Endodermal cell (in vitro differentiated cells): ENCODE measurements at regions not wholly inside any gene's neighbourhood (a gene's known extent, or its start where the extent isn't known, plus 50 kb on each side); places are given as distances from the start of the nearest gene placed in this dataset.

Source experiments
- DNase-seq: peaks from one replicate; pipeline ENCODE4 v3.0.0-alpha.2; 2017
- H3K27ac ChIP-seq: 2 replicates; pipeline ENCODE4 v1.5.1; 2013; ENCODE audit warnings: mild to moderate bottlenecking, low read depth, low read length, moderate library complexity
- H3K27me3 ChIP-seq: 2 replicates; pipeline ENCODE4 v1.6.1; 2013; ENCODE audit warnings: mild to moderate bottlenecking, low read length, moderate library complexity; ENCODE audit not compliant: insufficient read depth, control insufficient read depth, poor library complexity, severe bottlenecking
- H3K36me3 ChIP-seq: 2 replicates; pipeline ENCODE4 v1.7.0; 2013; ENCODE audit warnings: mild to moderate bottlenecking, low read length, moderate library complexity; ENCODE audit not compliant: control insufficient read depth, insufficient read depth
- H3K4me1 ChIP-seq: one replicate; pipeline ENCODE4 v1.7.0; 2013; ENCODE audit warnings: low read length; ENCODE audit not compliant: control insufficient read depth, insufficient read depth
- H3K4me3 ChIP-seq: 2 replicates; pipeline ENCODE4 v1.5.1; 2013; ENCODE audit warnings: mild to moderate bottlenecking, low read length, moderate library complexity
- H3K9ac ChIP-seq: 2 replicates; pipeline ENCODE4 v1.6.1; 2013; ENCODE audit warnings: mild to moderate bottlenecking, low read length, moderate library complexity; ENCODE audit not compliant: poor library complexity, severe bottlenecking; ENCODE audit errors: extremely low read depth
- H3K9me3 ChIP-seq: 2 replicates; pipeline ENCODE4 v1.6.1; 2013; ENCODE audit warnings: mild to moderate bottlenecking, low read length, moderate library complexity; ENCODE audit not compliant: control insufficient read depth
- H3K27ac Mint-ChIP-seq: 2 replicates; pipeline ENCODE4 v1.8.0; 2020; ENCODE audit warnings: mixed read lengths
- H3K27me3 Mint-ChIP-seq: 2 replicates; pipeline ENCODE4 v1.8.0; 2021; ENCODE audit warnings: mild to moderate bottlenecking, mixed read lengths; ENCODE audit not compliant: insufficient read depth
- H3K36me3 Mint-ChIP-seq: 2 replicates; pipeline ENCODE4 v1.8.0; 2020; ENCODE audit warnings: low read depth, mixed read lengths
- H3K4me1 Mint-ChIP-seq: 2 replicates; pipeline ENCODE4 v1.8.0; 2020; ENCODE audit warnings: mixed read lengths
- H3K4me3 Mint-ChIP-seq: 2 replicates; pipeline ENCODE4 v1.8.0; 2020; ENCODE audit warnings: mild to moderate bottlenecking, moderate library complexity, mixed read lengths
- H3K9me3 Mint-ChIP-seq: 2 replicates; pipeline ENCODE4 v1.8.0; 2020; ENCODE audit warnings: mild to moderate bottlenecking, mixed read lengths
- WGBS, 2 experiments: methylation state at CpG; one replicate each; pipeline versions ENCODE4 v1.1.5 to v1.1.7; 2013; ENCODE audit warnings: missing lambda C conversion rate in 2 of 2, mixed read lengths in 1 of 2; ENCODE audit not compliant: insufficient coverage in 1 of 2, insufficient read length in 1 of 2; 5-methylcytosine and 5-hydroxymethylcytosine counted together
- TF ChIP-seq, protein P1 (sequence below): fragments of 200-600 bp; sonication (generic); conservative IDR thresholded peaks from 2 replicates; pipeline ENCODE4 v1.5.0; 2021; ENCODE audit warnings: antibody characterized with exemption, mild to moderate bottlenecking

- no peak for DNase-seq
- 89 to 100% methylated on average over 2 to 5 of the region's 5 CpGs for WGBS, 2 experiments
- H3K27me3 ChIP-seq: no peaks in the 10 kb centered on the region
- TF ChIP-seq, protein P1, sequence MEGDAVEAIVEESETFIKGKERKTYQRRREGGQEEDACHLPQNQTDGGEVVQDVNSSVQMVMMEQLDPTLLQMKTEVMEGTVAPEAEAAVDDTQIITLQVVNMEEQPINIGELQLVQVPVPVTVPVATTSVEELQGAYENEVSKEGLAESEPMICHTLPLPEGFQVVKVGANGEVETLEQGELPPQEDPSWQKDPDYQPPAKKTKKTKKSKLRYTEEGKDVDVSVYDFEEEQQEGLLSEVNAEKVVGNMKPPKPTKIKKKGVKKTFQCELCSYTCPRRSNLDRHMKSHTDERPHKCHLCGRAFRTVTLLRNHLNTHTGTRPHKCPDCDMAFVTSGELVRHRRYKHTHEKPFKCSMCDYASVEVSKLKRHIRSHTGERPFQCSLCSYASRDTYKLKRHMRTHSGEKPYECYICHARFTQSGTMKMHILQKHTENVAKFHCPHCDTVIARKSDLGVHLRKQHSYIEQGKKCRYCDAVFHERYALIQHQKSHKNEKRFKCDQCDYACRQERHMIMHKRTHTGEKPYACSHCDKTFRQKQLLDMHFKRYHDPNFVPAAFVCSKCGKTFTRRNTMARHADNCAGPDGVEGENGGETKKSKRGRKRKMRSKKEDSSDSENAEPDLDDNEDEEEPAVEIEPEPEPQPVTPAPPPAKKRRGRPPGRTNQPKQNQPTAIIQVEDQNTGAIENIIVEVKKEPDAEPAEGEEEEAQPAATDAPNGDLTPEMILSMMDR: no peak
- H3K4me1 ChIP-seq: no peaks in the 10 kb centered on the region
- Mint-ChIP-seq H3K27ac (no peak overlapping the region), H3K9me3 (peaks cover 5% of the 10 kb centered on the region), H3K4me1 (peaks cover 4% of the 10 kb centered on the region), H3K36me3 (no peaks in the 10 kb centered on the region), H3K27me3 (no peaks in the 10 kb centered on the region), H3K4me3 (no peak overlapping the region)
- H3K36me3 ChIP-seq: no peaks in the 10 kb centered on the region
- H3K27ac ChIP-seq: no peak overlapping the region
- no peak overlapping the region for H3K9ac ChIP-seq
- H3K9me3 ChIP-seq: no peaks in the 10 kb centered on the region
- H3K4me3 ChIP-seq: no peak overlapping the region
Measured at GRCh38 chr10:3542185-3542611, 242.8 kb downstream of the KLF6 start.

- H3K4me3 Mint-ChIP-seq: no peak overlapping the region
- Histone ChIP-seq H3K36me3 (no peaks in the 10 kb centered on the region), H3K9ac (no peak overlapping the region), H3K27me3 (no peaks in the 10 kb centered on the region), H3K27ac (no peak overlapping the region), H3K4me1 (no peaks in the 10 kb centered on the region), H3K4me3 (no peak overlapping the region), H3K9me3 (no peaks in the 10 kb centered on the region)
- TF ChIP-seq, protein P1: no peak
- H3K36me3 Mint-ChIP-seq: no peaks in the 10 kb centered on the region
- no peak for DNase-seq
- peaks cover 4% of the 10 kb centered on the region for H3K4me1 Mint-ChIP-seq
- H3K27ac Mint-ChIP-seq: no peak overlapping the region
- H3K9me3 Mint-ChIP-seq: no peaks in the 10 kb centered on the region
- 94 to 99% methylated on average over 16 to 20 of the region's 20 CpGs for WGBS, 2 experiments
- H3K27me3 Mint-ChIP-seq: no peaks in the 10 kb centered on the region
Measured at GRCh38 chr10:3539696-3540383, 245.2 kb downstream of the KLF6 start.

DNA sequence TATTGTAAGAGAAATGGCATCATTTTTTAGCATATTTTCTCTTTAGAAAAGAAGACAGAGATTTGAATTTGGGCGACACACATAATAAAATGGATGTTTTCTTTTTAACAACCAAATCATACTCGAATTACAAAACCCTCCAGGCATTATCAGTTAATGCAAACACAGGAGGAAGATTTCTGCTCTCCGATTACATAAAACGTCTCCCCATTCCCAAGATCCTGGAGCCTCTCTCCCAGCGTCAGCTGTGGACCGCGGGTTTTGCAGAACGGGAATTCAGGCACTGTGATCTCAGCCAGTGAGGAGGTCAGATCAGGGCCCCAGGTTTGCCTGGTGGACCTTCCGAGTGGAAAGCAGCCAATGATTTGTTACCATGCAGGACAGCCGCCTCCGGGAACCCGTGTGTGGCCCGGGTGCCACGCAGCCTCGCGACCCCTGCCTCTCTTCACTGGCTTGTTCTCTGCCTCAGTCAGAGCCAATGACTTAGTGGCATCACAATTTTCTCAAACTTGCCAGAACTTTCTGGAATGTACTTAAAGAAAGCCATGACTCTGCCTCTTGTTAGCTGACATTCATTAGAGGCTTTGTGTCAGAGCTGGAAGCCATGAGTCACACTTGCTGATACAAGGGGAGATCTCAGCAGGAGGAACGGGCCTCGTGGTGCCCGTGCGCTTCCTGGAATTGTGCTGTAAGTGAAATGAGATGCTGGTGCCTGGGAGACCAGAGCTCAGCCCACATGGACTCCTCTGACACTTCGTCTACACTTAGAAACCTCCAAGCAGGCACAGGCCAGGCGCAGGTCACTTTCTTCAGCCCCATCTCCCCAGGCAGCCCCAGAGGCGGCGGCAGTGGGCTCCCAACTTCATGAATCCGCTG, 246.1 kb downstream of the KLF6 start:
- no peaks in the 10 kb centered on the region for H3K27me3 Mint-ChIP-seq
- H3K9me3 ChIP-seq: no peaks in the 10 kb centered on the region
- H3K9me3 Mint-ChIP-seq: no peaks in the 10 kb centered on the region
- H3K27me3 ChIP-seq: no peaks in the 10 kb centered on the region
- no peak overlapping the region for H3K4me3 ChIP-seq
- TF ChIP-seq, protein P1: no peak
- no peak overlapping the region for H3K27ac Mint-ChIP-seq
- H3K27ac ChIP-seq: no peak overlapping the region
- no peaks in the 10 kb centered on the region for H3K4me1 ChIP-seq
- H3K36me3 Mint-ChIP-seq: no peaks in the 10 kb centered on the region
- peaks cover 4% of the 10 kb centered on the region for H3K4me1 Mint-ChIP-seq
- no peaks in the 10 kb centered on the region for H3K36me3 ChIP-seq
- H3K4me3 Mint-ChIP-seq: no peak overlapping the region
- H3K9ac ChIP-seq: no peak overlapping the region
- peak; percentile 59 for DNase-seq
- WGBS, 2 experiments: 88 to 89% methylated on average over 22 to 25 of the region's 25 CpGs
